GM12864 (cell line): ENCODE measurements at regions not wholly inside any gene's neighbourhood (a gene's known extent, or its start where the extent isn't known, plus 50 kb on each side); places are given as distances from the start of the nearest gene placed in this dataset.

ENCODE experiments used
- DNase-seq: peaks from one replicate; pipeline ENCODE4 v3.0.0-alpha.2; 2011; ENCODE audit warnings: low read depth
- H3K4me3 ChIP-seq: 2 replicates; pipeline ENCODE4 v1.5.1; 2011; ENCODE audit warnings: mild to moderate bottlenecking, low read depth, low read length, control low read depth
- TF ChIP-seq, protein P1 (sequence below): IDR thresholded peaks from 2 replicates; pipeline ENCODE4 v1.5.1; 2011; ENCODE audit warnings: low read depth, mild to moderate bottlenecking, moderate library complexity, low read length, control low read depth, inconsistent platforms; ENCODE audit errors: missing control alignments

DNA sequence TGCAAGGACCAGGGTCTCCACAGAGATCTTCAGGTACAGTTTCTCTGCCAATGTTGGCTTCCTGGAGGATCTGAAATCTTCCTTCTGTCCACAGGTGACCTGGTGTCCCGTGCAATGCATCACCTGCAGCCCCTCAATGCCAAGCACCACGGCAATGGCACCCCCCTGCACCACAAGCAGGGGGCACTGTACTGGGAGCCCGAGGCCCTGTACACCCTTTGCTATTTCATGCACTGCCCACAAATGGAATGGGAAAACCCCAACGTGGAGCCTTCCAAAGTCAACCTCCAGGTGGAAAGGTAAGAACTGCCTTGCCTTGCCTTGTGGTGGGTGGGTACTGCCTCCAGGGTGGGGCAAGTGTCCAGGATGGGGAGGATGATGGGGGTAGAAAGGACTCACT, 141.8 kb upstream of the PWP1 start:
- no peak for DNase-seq
- H3K4me3 ChIP-seq, result no peak overlapping the region
- TF ChIP-seq, protein P1, sequence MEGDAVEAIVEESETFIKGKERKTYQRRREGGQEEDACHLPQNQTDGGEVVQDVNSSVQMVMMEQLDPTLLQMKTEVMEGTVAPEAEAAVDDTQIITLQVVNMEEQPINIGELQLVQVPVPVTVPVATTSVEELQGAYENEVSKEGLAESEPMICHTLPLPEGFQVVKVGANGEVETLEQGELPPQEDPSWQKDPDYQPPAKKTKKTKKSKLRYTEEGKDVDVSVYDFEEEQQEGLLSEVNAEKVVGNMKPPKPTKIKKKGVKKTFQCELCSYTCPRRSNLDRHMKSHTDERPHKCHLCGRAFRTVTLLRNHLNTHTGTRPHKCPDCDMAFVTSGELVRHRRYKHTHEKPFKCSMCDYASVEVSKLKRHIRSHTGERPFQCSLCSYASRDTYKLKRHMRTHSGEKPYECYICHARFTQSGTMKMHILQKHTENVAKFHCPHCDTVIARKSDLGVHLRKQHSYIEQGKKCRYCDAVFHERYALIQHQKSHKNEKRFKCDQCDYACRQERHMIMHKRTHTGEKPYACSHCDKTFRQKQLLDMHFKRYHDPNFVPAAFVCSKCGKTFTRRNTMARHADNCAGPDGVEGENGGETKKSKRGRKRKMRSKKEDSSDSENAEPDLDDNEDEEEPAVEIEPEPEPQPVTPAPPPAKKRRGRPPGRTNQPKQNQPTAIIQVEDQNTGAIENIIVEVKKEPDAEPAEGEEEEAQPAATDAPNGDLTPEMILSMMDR, result peak; percentile 5

- no peak overlapping the region for H3K4me3 ChIP-seq
- TF ChIP-seq, protein P1, result no peak
- no peak for DNase-seq
These were observed 140.7 kb upstream of the PWP1 start for GRCh38 chr12:107544937-107545336.

- TF ChIP-seq, protein P1, result no peak
- H3K4me3 ChIP-seq, result no peak overlapping the region
These were observed 139.8 kb upstream of the PWP1 start for GRCh38 chr12:107545737-107546353.

DNA sequence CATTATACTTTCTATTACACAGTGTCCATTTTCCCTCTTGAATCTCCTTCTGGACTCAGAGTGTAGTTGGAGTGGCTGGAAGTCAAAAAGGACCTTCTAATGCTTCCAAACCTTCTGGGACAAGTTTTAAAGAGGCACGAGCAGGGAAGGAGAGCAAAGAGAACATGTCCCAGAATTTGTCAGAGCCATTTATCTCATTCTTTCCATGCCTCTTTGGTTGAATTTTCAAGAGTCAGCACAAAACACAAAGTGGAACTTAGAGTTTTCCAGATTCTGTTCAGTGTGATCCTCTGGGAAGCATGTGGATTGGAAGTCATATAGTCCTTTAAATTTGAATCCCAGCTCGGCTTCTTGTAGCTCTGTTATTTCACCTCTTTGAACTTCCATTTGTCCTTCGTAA, 138.2 kb upstream of the PWP1 start:
- TF ChIP-seq, protein P1, result no peak
- no peak for DNase-seq

More at GRCh38 chr12:107545737-107546353, 139.8 kb upstream of the PWP1 start:
- no peak for DNase-seq

DNA sequence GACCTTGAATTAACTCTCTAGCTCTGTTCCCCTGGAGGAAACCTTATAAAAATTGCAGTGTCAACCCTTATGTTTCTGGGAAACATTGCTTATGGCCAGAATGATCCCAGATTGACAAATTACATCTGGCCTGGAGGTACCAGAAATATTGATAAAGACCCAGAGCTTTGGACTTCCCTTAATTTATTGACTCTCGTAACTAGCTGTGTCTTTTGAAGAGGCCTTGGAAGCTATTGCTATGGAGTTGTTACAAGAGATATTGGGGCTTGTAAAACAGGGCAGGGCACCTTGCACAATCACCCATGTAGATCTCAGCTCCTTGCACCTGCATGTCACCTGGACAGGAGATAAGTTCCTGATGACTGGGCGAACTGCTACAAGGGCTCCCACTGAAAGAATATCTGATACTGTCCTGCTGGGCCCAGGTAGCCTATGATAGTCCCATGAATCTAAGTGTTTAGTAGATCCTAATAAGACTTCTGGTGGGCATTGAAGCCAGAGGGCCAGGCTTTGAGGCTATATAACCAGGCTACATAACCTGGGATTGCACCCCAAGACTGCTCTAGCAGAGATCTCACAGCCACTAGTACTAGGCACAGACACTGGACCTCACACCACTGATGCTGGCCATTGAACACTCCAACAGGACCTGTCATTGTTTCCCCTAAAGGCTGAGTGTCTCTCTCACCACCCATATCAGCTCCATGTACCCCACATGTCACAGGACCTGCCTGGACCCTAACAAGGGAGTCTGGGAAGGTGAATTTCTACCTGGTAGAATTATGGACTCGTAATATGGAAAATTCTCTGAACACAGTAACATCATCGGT, 135.7 kb upstream of the PWP1 start:
- TF ChIP-seq, protein P1, result no peak
- no peak for DNase-seq
- H3K4me3 ChIP-seq, result no peak overlapping the region

More for the DNA sequence above, 138.2 kb upstream of the PWP1 start:
- H3K4me3 ChIP-seq, result no peak overlapping the region

DNA sequence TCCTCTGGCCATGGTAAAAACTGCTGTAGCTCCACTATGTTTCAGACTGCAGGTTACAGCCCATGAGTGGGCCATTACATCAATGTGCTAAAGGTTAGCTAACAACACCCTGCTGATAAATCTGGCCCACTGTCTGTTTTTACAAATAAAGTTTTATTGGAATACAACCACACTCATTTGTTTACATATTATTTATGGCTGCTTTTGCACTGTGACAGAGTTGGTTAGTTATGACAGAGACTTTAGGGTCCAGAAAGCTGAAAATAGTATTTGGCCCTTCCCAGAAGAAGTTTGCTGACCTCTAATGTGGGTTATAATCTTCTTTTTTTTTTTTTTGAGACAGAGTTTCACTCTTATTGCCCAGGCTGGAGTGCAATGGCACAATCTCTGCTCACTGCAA, 134.2 kb upstream of the PWP1 start:
- TF ChIP-seq, protein P1, result no peak
- H3K4me3 ChIP-seq, result no peak overlapping the region
- no peak for DNase-seq
